Right lobe of liver (tissue), 4 donors: ENCODE measurements at regions not wholly inside any gene's neighbourhood (a gene's known extent, or its start where the extent isn't known, plus 50 kb on each side); places are given as distances from the start of the nearest gene placed in this dataset.

Source experiments
- POLR2A ChIP-seq: fragments of 450-650 bp; IDR thresholded peaks from one replicate; pipeline ENCODE4 v1.6.1; 2017; ENCODE audit warnings: antibody characterized with exemption, mild to moderate bottlenecking
- TF ChIP-seq, protein P1 (sequence below), 4 donors: fragments of 200-600 bp in 3 of 4; fragments of 450-650 bp in 1 of 4; IDR thresholded peaks; one replicate each; pipeline versions ENCODE4 v1.5.1 to v1.8.0; 2016 to 2022; ENCODE audit warnings: antibody characterized with exemption in 4 of 4, mild to moderate bottlenecking in 2 of 4
- donor health status: DM: no; HTN: no; CAD: no.
- donor health status: DM: no; HTN: no; CAD: no.
- donor health status: DM: no; HTN: yes; CAD: no.

DNA sequence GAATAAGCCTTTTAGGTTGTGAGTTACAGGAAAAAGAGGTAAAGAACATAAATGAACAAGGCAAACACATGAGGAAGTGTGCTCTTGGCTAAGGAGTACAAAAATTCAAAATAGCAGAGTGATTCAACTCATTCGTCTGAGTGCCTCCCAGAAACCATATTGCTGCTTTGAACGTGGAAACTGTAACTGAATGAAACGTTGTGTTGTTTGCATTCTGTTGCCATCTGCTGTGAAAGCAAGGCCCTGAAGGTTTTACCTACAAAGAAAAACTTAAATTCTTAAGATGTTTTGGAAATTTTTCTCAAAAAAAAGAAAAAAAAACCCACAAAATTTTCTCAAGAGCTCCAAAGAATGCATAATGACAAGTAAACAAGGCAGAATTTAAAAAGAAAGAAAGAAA lies 375.4 kb upstream of the HS3ST5 start:
- TF ChIP-seq, protein P1, sequence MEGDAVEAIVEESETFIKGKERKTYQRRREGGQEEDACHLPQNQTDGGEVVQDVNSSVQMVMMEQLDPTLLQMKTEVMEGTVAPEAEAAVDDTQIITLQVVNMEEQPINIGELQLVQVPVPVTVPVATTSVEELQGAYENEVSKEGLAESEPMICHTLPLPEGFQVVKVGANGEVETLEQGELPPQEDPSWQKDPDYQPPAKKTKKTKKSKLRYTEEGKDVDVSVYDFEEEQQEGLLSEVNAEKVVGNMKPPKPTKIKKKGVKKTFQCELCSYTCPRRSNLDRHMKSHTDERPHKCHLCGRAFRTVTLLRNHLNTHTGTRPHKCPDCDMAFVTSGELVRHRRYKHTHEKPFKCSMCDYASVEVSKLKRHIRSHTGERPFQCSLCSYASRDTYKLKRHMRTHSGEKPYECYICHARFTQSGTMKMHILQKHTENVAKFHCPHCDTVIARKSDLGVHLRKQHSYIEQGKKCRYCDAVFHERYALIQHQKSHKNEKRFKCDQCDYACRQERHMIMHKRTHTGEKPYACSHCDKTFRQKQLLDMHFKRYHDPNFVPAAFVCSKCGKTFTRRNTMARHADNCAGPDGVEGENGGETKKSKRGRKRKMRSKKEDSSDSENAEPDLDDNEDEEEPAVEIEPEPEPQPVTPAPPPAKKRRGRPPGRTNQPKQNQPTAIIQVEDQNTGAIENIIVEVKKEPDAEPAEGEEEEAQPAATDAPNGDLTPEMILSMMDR (IDR thresholded peaks at IDR 0.05), result no peak
- no peak for TF ChIP-seq POLR2A
